ENCODE measurements at regions not wholly inside any gene's neighbourhood (a gene's known extent, or its start where the extent isn't known, plus 50 kb on each side); places are given as distances from the start of the nearest gene placed in this dataset.

DNA sequence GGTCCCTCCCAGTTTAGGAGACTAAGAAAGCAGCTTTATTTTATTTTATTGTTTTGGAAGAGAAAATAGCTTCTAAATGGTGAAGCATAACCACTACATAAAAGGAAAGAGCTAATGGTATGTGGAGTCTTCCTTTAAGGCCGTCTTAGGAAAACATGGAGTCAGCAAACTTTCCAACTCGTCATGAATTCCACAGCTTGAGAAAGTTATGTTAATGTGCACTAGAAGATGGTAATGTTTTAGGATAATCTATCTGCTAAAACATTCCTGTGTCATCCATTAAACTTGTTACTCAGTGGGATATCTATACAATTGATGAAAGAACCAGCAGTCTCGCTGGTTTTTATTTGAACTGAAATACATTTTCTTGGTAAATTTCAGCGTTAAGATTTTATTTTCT is 448.4 kb upstream of the SEL1L start:
- TF ChIP-seq EZH2 (IDR thresholded peaks at IDR 0.05; ENCODE audit: borderline replicate concordance, low read length), result no peak
- TF ChIP-seq, protein P1, sequence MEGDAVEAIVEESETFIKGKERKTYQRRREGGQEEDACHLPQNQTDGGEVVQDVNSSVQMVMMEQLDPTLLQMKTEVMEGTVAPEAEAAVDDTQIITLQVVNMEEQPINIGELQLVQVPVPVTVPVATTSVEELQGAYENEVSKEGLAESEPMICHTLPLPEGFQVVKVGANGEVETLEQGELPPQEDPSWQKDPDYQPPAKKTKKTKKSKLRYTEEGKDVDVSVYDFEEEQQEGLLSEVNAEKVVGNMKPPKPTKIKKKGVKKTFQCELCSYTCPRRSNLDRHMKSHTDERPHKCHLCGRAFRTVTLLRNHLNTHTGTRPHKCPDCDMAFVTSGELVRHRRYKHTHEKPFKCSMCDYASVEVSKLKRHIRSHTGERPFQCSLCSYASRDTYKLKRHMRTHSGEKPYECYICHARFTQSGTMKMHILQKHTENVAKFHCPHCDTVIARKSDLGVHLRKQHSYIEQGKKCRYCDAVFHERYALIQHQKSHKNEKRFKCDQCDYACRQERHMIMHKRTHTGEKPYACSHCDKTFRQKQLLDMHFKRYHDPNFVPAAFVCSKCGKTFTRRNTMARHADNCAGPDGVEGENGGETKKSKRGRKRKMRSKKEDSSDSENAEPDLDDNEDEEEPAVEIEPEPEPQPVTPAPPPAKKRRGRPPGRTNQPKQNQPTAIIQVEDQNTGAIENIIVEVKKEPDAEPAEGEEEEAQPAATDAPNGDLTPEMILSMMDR (conservative IDR thresholded peaks at IDR 0.05 in 1 of 2, IDR thresholded peaks at IDR 0.05 in 1 of 2; ENCODE audit: extremely low read depth in 1 of 2, insufficient read depth in 1 of 2, low read depth in 1 of 2, low read length in 2 of 2), result no peak

Measured in mammary epithelial cell (primary cell).